ENCODE measurements at regions not wholly inside any gene's neighbourhood (a gene's known extent, or its start where the extent isn't known, plus 50 kb on each side); places are given as distances from the start of the nearest gene placed in this dataset.
"Not testable (repeated sequence)": the region's sequence is repeated elsewhere in the genome, so short reads cannot be mapped to it uniquely, and the experiment has no call there.

DNA sequence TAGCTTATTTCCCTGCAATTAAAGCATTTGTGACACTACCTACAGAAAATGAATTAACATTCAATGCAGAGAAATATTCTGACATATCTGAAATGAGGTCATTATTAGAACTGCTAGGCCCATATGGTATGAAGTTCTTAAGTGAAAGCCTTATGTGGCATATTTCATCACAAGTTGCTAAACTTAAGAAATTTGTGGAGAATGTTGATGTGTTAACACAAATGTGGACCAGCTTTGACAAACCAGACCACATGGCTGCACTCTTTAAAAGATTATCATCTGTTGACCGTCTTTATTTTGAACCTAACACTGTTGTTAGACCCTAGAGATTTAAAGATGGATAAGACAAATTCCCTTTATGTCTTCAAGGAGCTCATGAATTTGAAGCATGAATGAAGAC lies 1024.1 kb downstream of the RPA4 start:
- Histone ChIP-seq H3K36me3 (ENCODE audit: control insufficient read depth, insufficient read depth, low read length) (no peaks in the 10 kb centered on the region), H3K27me3 (ENCODE audit: control insufficient read depth, insufficient read depth, low read length) (no peaks in the 10 kb centered on the region), H3K4me3 (ENCODE audit: low read depth, low read length) (no peak overlapping the region)
- CTCF ChIA-PET: no interaction called here
- no peak for TF ChIP-seq CTCF (IDR thresholded peaks at IDR 0.05; ENCODE audit: insufficient read depth, low read depth, low read length)
- DNase-seq (ENCODE audit: low read depth): no peak
- POLR2A ChIA-PET: no interaction called here

GRCh38 chrX:97909245-97909644 lies 1025.5 kb downstream of the RPA4 start:
- no peak overlapping the region for H3K4me3 ChIP-seq (ENCODE audit: low read depth, low read length)
- H3K36me3 ChIP-seq (ENCODE audit: control insufficient read depth, insufficient read depth, low read length): no peaks in the 10 kb centered on the region
- ChIA-PET POLR2A (no interaction called here), CTCF (no interaction called here)
- H3K27me3 ChIP-seq (ENCODE audit: control insufficient read depth, insufficient read depth, low read length): no peaks in the 10 kb centered on the region
- no peak for TF ChIP-seq CTCF (IDR thresholded peaks at IDR 0.05; ENCODE audit: insufficient read depth, low read depth, low read length)
- DNase-seq (ENCODE audit: low read depth): no peak

DNA sequence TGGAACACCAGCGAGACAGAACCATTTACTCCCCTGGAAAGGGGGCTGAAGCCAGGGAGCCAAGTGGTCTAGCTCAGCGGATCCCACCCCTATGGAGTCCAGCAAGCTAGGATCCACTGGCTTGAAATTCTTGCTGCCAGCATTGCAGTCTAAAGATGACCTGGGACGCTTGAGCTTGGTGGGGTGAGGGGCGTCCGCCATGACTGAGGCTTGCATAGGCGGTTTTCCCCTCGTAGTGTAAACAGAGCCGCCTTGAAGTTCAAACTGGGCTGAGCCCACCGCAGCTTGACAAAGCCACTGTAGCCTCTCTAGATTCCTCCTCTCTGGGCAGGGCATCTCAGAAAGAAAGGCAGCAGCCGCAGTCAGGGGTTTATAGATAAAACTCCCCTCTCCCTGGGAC lies 1031.7 kb downstream of the RPA4 start:
- DNase-seq (ENCODE audit: low read depth); H3K4me3 ChIP-seq (ENCODE audit: low read depth, low read length); POLR2A ChIA-PET; CTCF ChIA-PET; H3K36me3 ChIP-seq (ENCODE audit: control insufficient read depth, insufficient read depth, low read length); H3K27me3 ChIP-seq (ENCODE audit: control insufficient read depth, insufficient read depth, low read length): not testable (repeated sequence)

- DNase-seq (ENCODE audit: low read depth); CTCF ChIA-PET; H3K36me3 ChIP-seq (ENCODE audit: control insufficient read depth, insufficient read depth, low read length); POLR2A ChIA-PET; H3K27me3 ChIP-seq (ENCODE audit: control insufficient read depth, insufficient read depth, low read length); H3K4me3 ChIP-seq (ENCODE audit: low read depth, low read length): not testable (repeated sequence)
These were observed 1037.5 kb downstream of the RPA4 start for GRCh38 chrX:97921223-97921622.

DNA sequence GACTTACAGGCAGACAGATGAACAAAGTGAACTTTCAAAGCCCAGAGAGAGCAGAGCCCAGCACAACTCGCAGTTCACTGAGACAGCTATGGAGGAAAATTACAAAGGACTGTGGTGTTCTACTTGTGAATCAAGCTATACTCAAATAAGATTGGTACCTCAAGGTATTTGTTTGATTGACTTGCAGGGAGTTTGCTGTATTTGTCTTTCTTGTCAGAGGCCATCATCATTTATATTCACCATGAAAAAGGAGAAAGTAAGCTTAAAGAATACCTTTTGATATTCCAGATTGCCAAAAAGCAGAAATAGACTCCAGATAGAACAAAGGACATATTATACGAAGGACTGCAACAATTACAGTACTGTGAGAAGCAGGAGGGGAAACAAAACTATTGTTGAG lies 1047.9 kb downstream of the RPA4 start:
- H3K27me3 ChIP-seq (ENCODE audit: control insufficient read depth, insufficient read depth, low read length): no peaks in the 10 kb centered on the region
- ChIA-PET CTCF (no interaction called here), POLR2A (no interaction called here)
- TF ChIP-seq CTCF (IDR thresholded peaks at IDR 0.05; ENCODE audit: insufficient read depth, low read depth, low read length): no peak
- H3K36me3 ChIP-seq (ENCODE audit: control insufficient read depth, insufficient read depth, low read length): no peaks in the 10 kb centered on the region
- no peak for DNase-seq (ENCODE audit: low read depth)
- no peak overlapping the region for H3K4me3 ChIP-seq (ENCODE audit: low read depth, low read length)

GRCh38 chrX:97936296-97936695 lies 1052.6 kb downstream of the RPA4 start:
- ChIA-PET CTCF (no interaction called here), POLR2A (no interaction called here)
- no peaks in the 10 kb centered on the region for H3K36me3 ChIP-seq (ENCODE audit: control insufficient read depth, insufficient read depth, low read length)
- TF ChIP-seq CTCF (IDR thresholded peaks at IDR 0.05; ENCODE audit: insufficient read depth, low read depth, low read length): no peak
- H3K4me3 ChIP-seq (ENCODE audit: low read depth, low read length): no peak overlapping the region
- DNase-seq (ENCODE audit: low read depth): no peak
- no peaks in the 10 kb centered on the region for H3K27me3 ChIP-seq (ENCODE audit: control insufficient read depth, insufficient read depth, low read length)
